Right lobe of liver (tissue), 4 donors: ENCODE measurements at regions not wholly inside any gene's neighbourhood (a gene's known extent, or its start where the extent isn't known, plus 50 kb on each side); places are given as distances from the start of the nearest gene placed in this dataset.

Experiments used
- POLR2A ChIP-seq: fragments of 450-650 bp; IDR thresholded peaks from one replicate; pipeline ENCODE4 v1.6.1; 2017; ENCODE audit warnings: antibody characterized with exemption, mild to moderate bottlenecking
- TF ChIP-seq, protein P1 (sequence below), 4 donors: fragments of 200-600 bp in 3 of 4; fragments of 450-650 bp in 1 of 4; IDR thresholded peaks; one replicate each; pipeline versions ENCODE4 v1.5.1 to v1.8.0; 2016 to 2022; ENCODE audit warnings: antibody characterized with exemption in 4 of 4, mild to moderate bottlenecking in 2 of 4
- donor health status: DM: no; HTN: no; CAD: no.
- donor health status: DM: no; HTN: no; CAD: no.
- donor health status: DM: no; HTN: yes; CAD: no.

DNA sequence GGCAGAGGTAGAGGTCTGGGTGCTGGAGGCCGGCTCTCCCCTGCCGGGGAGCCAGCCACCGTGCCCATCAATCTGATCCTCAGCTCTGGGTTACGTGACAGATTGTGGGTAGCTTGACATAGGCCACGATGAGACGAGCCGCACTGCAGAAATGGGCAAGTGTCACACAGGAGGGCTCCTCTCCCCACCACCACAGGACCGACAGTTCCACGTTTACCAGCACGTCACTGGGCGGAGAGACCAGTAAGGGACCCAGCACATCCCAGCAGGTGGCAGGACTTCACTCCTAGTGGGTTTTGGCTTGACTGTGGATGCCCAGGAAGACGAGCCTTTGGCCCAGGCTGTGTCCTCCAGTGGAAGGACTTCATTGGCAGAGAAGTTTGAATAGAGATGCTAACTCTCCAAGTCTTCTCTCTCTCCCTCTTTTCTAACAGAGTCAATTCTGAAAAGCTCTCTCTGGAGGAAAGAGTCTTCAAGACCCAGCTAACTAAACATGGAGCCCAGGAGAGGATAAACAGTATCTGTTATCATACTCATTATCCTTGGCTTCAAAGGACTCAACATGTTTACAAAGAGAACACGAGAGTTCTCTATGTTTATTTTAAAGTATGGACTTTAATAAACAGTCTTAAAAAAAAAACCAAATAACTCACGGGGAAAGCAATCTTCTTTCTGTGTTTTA is 129.3 kb upstream of the JCAD start:
- TF ChIP-seq, protein P1, sequence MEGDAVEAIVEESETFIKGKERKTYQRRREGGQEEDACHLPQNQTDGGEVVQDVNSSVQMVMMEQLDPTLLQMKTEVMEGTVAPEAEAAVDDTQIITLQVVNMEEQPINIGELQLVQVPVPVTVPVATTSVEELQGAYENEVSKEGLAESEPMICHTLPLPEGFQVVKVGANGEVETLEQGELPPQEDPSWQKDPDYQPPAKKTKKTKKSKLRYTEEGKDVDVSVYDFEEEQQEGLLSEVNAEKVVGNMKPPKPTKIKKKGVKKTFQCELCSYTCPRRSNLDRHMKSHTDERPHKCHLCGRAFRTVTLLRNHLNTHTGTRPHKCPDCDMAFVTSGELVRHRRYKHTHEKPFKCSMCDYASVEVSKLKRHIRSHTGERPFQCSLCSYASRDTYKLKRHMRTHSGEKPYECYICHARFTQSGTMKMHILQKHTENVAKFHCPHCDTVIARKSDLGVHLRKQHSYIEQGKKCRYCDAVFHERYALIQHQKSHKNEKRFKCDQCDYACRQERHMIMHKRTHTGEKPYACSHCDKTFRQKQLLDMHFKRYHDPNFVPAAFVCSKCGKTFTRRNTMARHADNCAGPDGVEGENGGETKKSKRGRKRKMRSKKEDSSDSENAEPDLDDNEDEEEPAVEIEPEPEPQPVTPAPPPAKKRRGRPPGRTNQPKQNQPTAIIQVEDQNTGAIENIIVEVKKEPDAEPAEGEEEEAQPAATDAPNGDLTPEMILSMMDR (IDR thresholded peaks at IDR 0.05): no peak
- no peak for TF ChIP-seq POLR2A
